ENCODE measurements at regions not wholly inside any gene's neighbourhood (a gene's known extent, or its start where the extent isn't known, plus 50 kb on each side); places are given as distances from the start of the nearest gene placed in this dataset.
"Not testable (repeated sequence)": the region's sequence is repeated elsewhere in the genome, so short reads cannot be mapped to it uniquely, and the experiment has no call there.

- DNase-seq (ENCODE audit: low read depth) = no peak
These were observed 233.6 kb upstream of the SEMA3E start for GRCh38 chr7:83882551-83882950.

GRCh38 chr7:83879063-83879462 lies 230.1 kb upstream of the SEMA3E start:
- no peak for DNase-seq (ENCODE audit: low read depth)

- no peak for DNase-seq (ENCODE audit: low read depth)
These were observed 229.7 kb upstream of the SEMA3E start for GRCh38 chr7:83878614-83879013.

- DNase-seq (ENCODE audit: low read depth) = peak; percentile 32
These were observed 227.7 kb upstream of the SEMA3E start for GRCh38 chr7:83876593-83876992.

- DNase-seq (ENCODE audit: low read depth) = no peak
These were observed 224.5 kb upstream of the SEMA3E start for GRCh38 chr7:83873459-83873858.

- DNase-seq (ENCODE audit: low read depth) = no peak
These were observed 223.6 kb upstream of the SEMA3E start for GRCh38 chr7:83872501-83872900.

- no peak for DNase-seq (ENCODE audit: low read depth)
These were observed 221.6 kb upstream of the SEMA3E start for GRCh38 chr7:83870515-83870914.

GRCh38 chr7:83866582-83866981 lies 217.6 kb upstream of the SEMA3E start:
- DNase-seq (ENCODE audit: low read depth) = no peak

- no peak for DNase-seq (ENCODE audit: low read depth)
These were observed 215.6 kb upstream of the SEMA3E start for GRCh38 chr7:83864551-83864950.

- DNase-seq (ENCODE audit: low read depth) = no peak
These were observed 215.0 kb upstream of the SEMA3E start for GRCh38 chr7:83863906-83864305.

GRCh38 chr7:83861876-83862275 lies 212.9 kb upstream of the SEMA3E start:
- no peak for DNase-seq (ENCODE audit: low read depth)

GRCh38 chr7:83859827-83860226 lies 210.9 kb upstream of the SEMA3E start:
- DNase-seq (ENCODE audit: low read depth) = no peak

- no peak for DNase-seq (ENCODE audit: low read depth)
These were observed 208.8 kb upstream of the SEMA3E start for GRCh38 chr7:83857691-83858090.

GRCh38 chr7:83856094-83856493 lies 207.2 kb upstream of the SEMA3E start:
- DNase-seq (ENCODE audit: low read depth) = no peak

- DNase-seq (ENCODE audit: low read depth) = no peak
These were observed 203.2 kb upstream of the SEMA3E start for GRCh38 chr7:83852136-83852535.

GRCh38 chr7:83851551-83851950 lies 202.6 kb upstream of the SEMA3E start:
- no peak for DNase-seq (ENCODE audit: low read depth)

- DNase-seq (ENCODE audit: low read depth) = no peak
These were observed 202.0 kb upstream of the SEMA3E start for GRCh38 chr7:83850941-83851340.

- no peak for DNase-seq (ENCODE audit: low read depth)
These were observed 201.2 kb upstream of the SEMA3E start for GRCh38 chr7:83850125-83850524.

- DNase-seq (ENCODE audit: low read depth) = no peak
These were observed 200.2 kb upstream of the SEMA3E start for GRCh38 chr7:83849131-83849530.

- DNase-seq (ENCODE audit: low read depth) = no peak
These were observed 194.0 kb upstream of the SEMA3E start for GRCh38 chr7:83842894-83843293.

GRCh38 chr7:83837683-83838082 lies 188.7 kb upstream of the SEMA3E start:
- DNase-seq (ENCODE audit: low read depth) = no peak

GRCh38 chr7:83836028-83836427 lies 187.1 kb upstream of the SEMA3E start:
- no peak for DNase-seq (ENCODE audit: low read depth)

GRCh38 chr7:83835424-83835823 lies 186.5 kb upstream of the SEMA3E start:
- DNase-seq (ENCODE audit: low read depth) = no peak

- not testable (repeated sequence) for DNase-seq (ENCODE audit: low read depth)
These were observed 184.8 kb upstream of the SEMA3E start for GRCh38 chr7:83833721-83834120.

- DNase-seq (ENCODE audit: low read depth) = no peak
These were observed 183.1 kb upstream of the SEMA3E start for GRCh38 chr7:83832009-83832408.
